Prostate gland (tissue), 2 donors: ENCODE measurements at regions not wholly inside any gene's neighbourhood (a gene's known extent, or its start where the extent isn't known, plus 50 kb on each side); places are given as distances from the start of the nearest gene placed in this dataset.

Source experiments
- CTCF ChIP-seq, 4 experiments: fragments of 200-600 bp in 2 of 4; fragments of 450-650 bp in 2 of 4; sonication (generic) in 2 of 4; IDR thresholded peaks; 1 replicate in 3 of 4; 2 replicates in 1 of 4; pipeline ENCODE4 v1.5.1; 2016 to 2019; ENCODE audit warnings: antibody characterized with exemption in 4 of 4, mild to moderate bottlenecking in 2 of 4, moderate library complexity in 2 of 4
- POLR2A ChIP-seq: fragments of 450-650 bp; IDR thresholded peaks from one replicate; pipeline ENCODE4 v1.6.1; 2016; ENCODE audit warnings: antibody characterized with exemption, mild to moderate bottlenecking

DNA sequence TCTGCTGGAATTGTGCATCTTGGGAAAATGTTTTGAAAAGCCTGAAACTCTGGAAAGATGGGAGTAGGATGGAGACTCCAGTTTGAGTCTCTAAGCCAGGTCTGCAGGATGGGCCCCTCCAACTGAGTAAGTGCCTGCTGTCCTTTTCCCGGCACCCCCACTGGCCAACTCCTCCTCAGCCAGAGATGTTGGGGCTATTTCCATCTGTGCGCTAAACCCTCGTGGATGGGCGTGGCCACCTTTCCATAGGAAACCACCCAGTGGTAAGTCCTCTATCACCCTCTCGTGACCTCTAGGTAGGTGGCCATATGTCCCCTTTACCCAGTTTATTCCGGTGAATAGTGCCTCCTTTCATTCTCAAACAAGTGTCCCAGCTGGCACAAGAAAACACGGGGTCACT is 250.9 kb downstream of the TOMM20 start:
- no peak for TF ChIP-seq CTCF (IDR thresholded peaks at IDR 0.05)
- no peak for TF ChIP-seq POLR2A
